Mucosa of gallbladder (tissue), 1 donor: ENCODE measurements at regions not wholly inside any gene's neighbourhood (a gene's known extent, or its start where the extent isn't known, plus 50 kb on each side); places are given as distances from the start of the nearest gene placed in this dataset.

Source experiments
- DNase-seq: peaks from one replicate; pipeline ENCODE4 v3.0.0-alpha.2; 2020; ENCODE audit warnings: low spot score
- donor health status: DM: no; HTN: no; CAD: no.

DNA sequence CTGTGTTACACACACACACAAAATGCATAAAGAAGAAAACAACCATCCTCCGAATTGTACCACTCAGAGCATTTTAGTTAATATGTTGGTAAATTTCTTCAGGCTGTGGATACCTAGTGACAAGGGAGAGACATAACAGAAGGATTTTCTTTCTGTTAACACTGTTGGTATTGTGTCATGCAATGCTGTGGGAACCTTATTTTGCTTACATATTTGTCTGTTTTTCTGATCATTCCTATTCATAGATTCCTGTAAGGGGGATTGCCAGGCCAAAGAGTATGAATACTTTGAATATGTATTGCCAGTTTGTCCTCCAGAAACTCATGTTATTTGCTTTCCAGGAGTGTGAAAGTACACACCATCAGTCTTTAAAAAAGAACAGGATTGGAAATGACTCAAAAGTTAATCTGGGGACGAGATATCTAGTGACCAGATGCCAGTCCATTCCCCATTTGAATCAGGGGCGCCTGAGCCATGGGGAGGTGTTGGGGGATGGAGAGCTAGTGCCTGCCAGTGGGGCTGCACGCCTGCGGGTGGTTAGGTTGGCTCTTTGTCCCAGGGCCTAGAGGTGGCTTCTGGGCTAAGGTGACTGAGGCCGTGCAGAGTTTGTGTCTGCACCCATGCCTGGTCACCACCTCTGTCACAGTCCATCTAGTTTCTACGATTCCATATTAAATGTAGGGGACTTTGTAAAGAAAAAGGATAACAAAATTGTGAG is 142.0 kb downstream of the PTPN20 start:
- DNase-seq, result no peak

- DNase-seq, result no peak
Observed at GRCh38 chr10:47054974-47055373, 143.7 kb downstream of the PTPN20 start.

DNA sequence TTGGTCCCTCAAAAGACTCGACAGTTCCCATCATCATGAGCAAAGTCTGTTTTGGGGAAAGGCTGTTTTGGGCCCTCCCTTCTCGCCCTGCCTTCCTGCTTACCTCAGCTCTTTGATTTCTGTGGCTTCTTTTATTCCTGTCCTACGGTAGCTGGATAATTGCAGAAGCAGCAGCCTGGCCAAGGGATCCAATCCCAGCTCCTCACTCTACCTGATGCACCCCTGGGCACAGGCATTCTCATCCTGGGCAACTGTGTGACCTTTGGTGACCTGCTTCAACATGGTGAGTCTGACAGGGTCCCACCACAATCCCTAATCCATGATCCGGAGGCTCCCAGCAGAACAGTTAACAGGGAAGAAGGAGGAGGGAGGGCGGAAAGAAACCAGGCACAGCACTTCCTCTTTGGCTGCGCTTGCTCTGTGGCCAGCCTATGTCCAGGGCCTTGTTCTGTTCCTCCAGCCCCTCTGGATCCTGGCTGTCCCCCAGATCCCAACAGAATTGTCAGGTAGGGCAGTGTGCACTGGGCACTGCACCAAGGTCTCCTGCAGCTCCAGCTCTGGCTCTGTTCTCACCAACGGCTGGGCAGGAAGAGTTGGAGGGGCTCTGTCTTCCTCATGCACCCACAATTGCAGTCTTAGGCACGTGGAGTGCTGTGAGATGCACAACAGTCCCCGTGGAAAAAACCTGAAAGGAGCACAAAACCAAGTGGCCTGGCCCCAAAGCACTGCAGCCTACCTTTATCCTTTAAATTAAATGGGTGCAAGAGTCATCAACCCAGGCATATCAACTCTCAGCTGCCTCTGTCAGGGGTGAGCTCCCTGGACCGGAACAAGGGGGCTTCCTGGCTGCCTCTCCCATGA is 144.4 kb downstream of the PTPN20 start:
- DNase-seq, result no peak

DNA sequence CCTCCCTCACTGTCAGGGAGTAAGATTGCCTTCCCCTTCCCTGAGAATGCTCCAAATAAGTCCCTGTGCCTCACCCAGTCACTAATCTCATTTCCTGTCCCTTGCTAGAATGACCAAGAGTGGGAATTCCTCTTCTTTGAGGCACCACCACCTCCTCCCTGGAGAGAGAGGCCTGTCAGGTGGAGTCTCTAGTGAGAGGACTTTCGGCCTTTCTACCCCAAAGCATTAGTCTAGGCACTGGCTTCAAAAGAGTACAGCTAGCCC is 145.0 kb downstream of the PTPN20 start:
- DNase-seq, result no peak

- DNase-seq, result no peak
Observed at GRCh38 chr10:47057471-47057870, 146.2 kb downstream of the PTPN20 start.

DNA sequence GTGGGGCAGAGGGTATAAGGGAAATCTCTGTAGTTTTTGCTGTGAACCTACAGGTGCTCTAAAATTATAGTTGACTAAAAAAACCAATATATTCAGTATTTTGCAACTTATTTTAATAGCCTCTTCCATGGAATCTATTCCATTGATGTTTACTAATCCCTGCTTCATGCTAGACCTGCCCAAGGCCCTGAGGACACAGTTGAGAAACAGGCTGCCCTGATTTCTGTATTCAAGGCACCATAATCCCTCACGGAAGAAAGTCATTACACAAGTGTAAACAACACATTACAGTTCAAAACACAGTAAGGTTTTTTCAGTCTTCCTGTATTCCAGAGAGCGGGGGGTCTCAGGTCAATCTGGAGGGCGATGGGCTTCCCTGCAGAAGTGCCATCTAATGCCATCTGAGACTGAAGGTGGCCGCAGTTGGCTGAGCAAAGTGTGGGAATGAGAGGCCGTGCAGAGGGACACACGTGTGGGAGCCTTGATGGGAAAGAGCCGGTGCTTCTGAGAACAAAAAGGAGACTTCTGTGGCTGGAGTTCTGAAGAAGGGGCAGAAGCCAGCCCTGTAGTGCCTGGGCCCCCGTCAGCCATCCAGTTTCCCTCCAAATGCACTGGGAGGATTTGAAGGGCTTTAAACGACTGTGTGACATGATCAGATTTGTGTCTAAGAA is 146.9 kb downstream of the PTPN20 start:
- DNase-seq, result no peak

GRCh38 chr10:47058961-47059391 is 147.7 kb downstream of the PTPN20 start:
- DNase-seq, result no peak

- no peak for DNase-seq
Observed at GRCh38 chr10:47059606-47060311, 148.5 kb downstream of the PTPN20 start.

DNA sequence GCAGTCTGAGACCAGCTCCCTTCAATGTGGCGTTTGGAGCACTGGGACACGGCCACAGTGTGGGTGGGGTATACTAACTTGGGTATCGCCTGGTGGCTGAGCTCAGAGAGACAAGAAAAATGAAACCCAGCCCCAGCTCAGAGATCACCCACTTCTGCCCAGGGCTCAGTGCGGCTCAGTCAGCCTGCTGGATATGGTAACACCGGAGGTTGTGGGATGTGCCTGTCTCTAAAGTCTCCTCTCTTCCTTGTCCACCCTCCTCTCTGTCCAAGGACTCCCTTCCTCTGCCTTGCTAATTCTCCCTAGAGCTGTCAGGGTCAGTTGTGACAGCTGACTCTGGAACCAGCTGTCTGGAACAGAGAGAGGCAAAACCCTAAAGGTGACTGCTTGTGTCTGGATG is 149.1 kb downstream of the PTPN20 start:
- DNase-seq, result no peak

DNA sequence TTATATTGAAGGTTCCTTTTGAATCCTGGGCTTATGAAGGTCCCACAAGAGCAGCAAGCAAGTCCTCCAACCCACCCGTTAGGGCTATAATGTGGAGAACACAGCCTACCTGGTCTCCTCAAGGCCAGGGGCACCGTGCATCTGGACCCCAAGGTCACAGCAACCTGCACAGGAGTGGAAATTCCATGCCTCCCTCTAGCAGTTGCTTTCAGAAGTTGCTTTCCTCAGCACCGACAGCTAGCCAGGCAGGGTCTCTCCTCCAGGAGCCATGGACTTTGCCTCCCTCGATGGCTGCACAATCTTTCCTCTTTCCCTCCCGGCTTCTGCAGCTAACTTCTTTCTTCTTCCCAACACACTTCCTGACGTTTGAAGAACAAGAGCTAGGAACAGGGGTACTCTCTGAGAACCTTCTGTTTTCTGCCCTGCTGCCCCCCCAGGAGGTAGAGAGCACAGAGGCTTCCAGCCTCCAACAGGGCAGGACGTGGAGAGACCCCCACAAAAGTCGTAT is 149.8 kb downstream of the PTPN20 start:
- no peak for DNase-seq

GRCh38 chr10:47061776-47062175 is 150.5 kb downstream of the PTPN20 start:
- DNase-seq, result no peak

DNA sequence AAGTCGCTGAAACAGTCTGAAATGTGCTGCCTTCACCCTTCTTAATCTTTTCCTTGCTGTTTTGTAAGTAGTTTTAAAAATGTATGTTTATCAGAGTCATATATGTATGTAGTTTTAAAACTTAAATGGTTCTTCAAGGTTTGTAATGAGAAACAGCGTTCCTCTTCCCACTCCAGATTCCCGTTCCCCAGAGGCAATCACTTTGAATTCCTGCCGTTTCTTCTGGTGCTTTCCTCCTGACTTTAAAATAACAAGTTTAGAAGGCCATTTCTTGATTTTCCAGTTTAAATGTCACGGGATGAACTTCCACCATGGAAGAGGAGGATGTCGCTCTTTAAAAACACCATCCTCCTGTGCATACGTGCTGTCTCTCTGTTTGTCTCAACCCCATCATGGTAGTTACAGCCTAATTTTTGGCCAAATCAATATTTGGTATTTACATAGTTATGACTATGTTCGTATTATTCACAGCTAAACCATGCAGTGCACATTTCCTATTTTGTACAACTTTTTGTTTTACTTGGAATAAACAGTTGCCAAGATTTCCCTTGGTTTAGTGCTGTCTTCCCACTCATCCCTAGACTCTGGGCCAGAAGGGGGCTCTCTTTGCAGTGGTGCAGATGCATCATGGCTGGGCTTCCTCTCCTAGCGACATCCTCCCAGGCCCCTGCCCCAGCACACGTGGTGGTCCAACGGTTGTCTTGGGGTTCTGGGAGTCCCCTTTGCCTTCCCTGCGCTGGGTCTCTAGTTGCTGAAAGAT is 151.4 kb downstream of the PTPN20 start:
- no peak for DNase-seq

DNA sequence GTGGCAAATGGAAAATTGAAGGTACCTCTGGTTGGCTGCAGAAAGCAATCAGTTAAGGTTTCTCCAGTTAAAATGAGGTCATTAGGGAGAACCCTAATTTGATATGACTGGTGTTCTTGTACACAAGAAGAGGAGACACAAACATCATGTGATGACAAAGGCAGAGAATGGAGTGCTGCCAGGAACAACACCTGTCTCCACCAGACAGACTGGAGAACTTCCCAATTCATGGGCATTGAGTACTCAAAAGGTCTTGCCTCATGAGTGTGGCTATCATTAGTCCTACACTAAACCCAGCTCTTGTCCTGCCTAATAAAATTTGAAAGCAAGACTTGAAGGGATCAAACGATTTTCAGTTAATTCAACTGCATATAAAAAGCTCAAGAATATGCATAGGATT is 152.6 kb downstream of the PTPN20 start:
- no peak for DNase-seq

GRCh38 chr10:47065903-47066302 is 154.7 kb downstream of the PTPN20 start:
- DNase-seq, result no peak

DNA sequence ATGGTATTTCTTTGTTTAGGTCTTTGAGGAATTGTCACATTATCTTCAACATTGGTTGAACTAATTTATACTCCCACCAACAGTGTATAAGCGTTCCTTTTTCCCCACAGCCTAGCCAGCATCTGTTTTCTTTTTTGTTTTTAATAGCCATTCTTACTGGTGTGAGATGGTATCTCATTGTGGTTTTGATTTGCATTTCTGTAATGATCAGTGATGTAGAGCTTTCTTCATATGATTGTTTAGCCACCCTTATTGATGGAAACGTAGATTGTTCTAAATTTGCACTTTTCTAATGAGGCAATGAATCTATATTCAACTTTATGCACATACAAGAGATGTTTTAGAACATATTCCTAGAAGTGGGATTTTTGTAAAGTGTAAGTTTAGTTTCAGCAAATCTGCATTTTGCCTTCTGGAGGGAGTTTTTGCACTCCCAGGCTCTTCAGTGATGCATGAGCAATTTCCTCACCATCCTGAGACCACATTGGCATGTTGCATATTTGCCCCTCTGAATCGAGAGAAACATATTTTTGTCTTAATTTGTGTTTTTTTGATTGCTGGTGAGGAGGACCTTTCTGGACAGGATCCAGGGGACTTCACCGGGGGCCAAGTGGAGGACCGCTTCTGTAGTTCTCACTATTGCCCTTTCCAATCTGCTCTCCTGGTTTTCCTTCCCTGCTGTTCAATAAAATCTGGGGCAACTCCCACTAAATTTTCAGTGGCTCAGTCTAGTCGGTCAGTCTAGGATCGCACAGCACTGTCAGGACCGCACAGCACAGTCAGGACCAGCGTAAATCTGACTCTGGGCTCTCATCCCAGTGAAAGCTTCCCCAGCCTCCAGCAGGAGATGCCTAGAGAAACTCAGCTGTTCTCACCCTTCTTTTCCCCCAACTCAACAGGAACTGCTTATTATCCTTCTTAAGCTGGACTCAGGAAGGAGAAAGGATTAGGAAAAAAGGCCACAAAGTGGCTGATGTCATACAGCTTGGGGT is 157.0 kb downstream of the PTPN20 start:
- DNase-seq, result no peak

GRCh38 chr10:47070541-47070940 is 159.3 kb downstream of the PTPN20 start:
- no peak for DNase-seq

- no peak for DNase-seq
Observed at GRCh38 chr10:47071891-47072290, 160.7 kb downstream of the PTPN20 start.

GRCh38 chr10:47073967-47074366 is 162.7 kb downstream of the PTPN20 start:
- no peak for DNase-seq

DNA sequence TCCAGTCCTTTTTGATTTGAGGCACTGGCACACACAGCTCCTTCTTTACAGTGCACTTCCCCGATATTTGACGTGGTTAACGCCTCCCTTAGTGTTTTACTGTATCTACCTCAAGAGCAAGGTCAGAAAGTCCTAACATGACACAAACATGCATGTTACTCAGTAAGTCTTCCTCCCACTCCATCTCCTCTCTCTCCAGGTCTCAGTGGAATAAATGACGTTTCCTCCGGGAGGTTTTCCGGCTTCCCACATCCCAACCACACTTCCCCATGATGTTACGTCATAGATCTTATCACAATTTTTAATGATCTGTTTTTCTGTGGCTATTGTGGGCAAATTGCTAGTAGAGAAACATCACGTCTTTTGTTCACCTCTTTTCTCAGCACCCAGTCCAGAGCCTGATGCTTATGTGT is 165.7 kb downstream of the PTPN20 start:
- DNase-seq, result no peak

DNA sequence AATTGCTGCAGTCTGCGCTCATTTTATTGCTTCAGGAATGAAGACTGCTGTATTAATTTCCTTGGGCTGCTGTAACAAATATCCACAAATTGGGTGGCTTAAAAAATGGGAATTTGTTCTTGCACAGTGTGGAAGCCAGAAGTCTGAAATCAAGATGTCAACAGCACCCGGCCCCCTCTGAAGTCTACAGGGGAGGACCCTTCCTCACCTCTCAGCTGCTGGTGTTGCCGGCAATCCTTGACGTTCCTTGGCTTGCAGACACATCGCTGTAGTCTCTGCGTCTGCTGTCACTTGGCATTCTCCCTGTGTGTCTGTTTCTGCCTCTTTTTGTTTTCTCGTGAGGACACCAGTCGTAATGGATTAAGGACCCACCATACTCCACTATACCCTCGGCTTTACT is 166.2 kb downstream of the PTPN20 start:
- DNase-seq, result no peak
